H1 (cell line): ENCODE measurements at regions not wholly inside any gene's neighbourhood (a gene's known extent, or its start where the extent isn't known, plus 50 kb on each side); places are given as distances from the start of the nearest gene placed in this dataset.

ENCODE experiments used
- CTBP2 ChIP-seq: IDR thresholded peaks from 2 replicates; pipeline ENCODE4 v1.7.0; 2011; ENCODE audit warnings: borderline replicate concordance, mild to moderate bottlenecking, moderate library complexity, mixed read lengths, low read length; ENCODE audit not compliant: insufficient read depth, insufficient read length
- SRF ChIP-seq: IDR thresholded peaks from 2 replicates; pipeline ENCODE4 v1.6.1; 2011; ENCODE audit warnings: mild to moderate bottlenecking, low read depth, low read length, moderate library complexity
- TF ChIP-seq, protein P1 (sequence below): IDR thresholded peaks from 2 replicates; pipeline ENCODE4 v1.6.1; 2012; ENCODE audit warnings: inconsistent platforms

GRCh38 chr12:88416786-88417185, 163.5 kb downstream of the KITLG start (continued):
- TF ChIP-seq, protein P1, sequence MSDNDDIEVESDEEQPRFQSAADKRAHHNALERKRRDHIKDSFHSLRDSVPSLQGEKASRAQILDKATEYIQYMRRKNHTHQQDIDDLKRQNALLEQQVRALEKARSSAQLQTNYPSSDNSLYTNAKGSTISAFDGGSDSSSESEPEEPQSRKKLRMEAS = no peak
- TF ChIP-seq SRF (no peak), CTBP2 (no peak)
- TF ChIP-seq, all 59 proteins: peak for 0
